HL-60 (cell line): ENCODE measurements at regions not wholly inside any gene's neighbourhood (a gene's known extent, or its start where the extent isn't known, plus 50 kb on each side); places are given as distances from the start of the nearest gene placed in this dataset.

Experiments used
- DNase-seq, 2 experiments: peaks; one replicate each; pipeline ENCODE4 v3.0.0-alpha.2; 2010 to 2020; ENCODE audit warnings: low read depth in 1 of 2, low spot score in 1 of 2
- H3K27ac ChIP-seq: fragments of 250-450 bp; sonication (Bioruptor Pico); replicated peaks from 2 replicates; pipeline ENCODE4 v1.5.1; 2020; ENCODE audit warnings: mild to moderate bottlenecking, moderate library complexity
- H3K27me3 ChIP-seq: fragments of 250-450 bp; sonication (Bioruptor Pico); 2 replicates; pipeline ENCODE4 v1.5.1; 2021; ENCODE audit warnings: mild to moderate bottlenecking, moderate library complexity; ENCODE audit not compliant: insufficient read depth, poor library complexity, severe bottlenecking
- H3K4me3 ChIP-seq: replicated peaks from 2 replicates; pipeline ENCODE4 v1.5.1; 2011; ENCODE audit warnings: mild to moderate bottlenecking, control low read depth, low read length; ENCODE audit not compliant: insufficient read depth
- GABPA ChIP-seq: IDR thresholded peaks from 2 replicates; pipeline ENCODE4 v1.6.1; 2012; ENCODE audit warnings: low read depth
- POLR2AphosphoS5 ChIP-seq: IDR thresholded peaks from 2 replicates; pipeline ENCODE4 v1.6.1; 2012; ENCODE audit warnings: low read depth
- SPI1 ChIP-seq: IDR thresholded peaks from 2 replicates; pipeline ENCODE4 v1.6.1; 2012; ENCODE audit warnings: low read depth, mild to moderate bottlenecking, borderline replicate concordance
- TF ChIP-seq, protein P1 (sequence below): IDR thresholded peaks from one replicate; pipeline ENCODE4 v1.5.1; 2011; ENCODE audit warnings: low read length, control low read depth, inconsistent platforms; ENCODE audit not compliant: insufficient read depth
- TF ChIP-seq, protein P2 (sequence below): IDR thresholded peaks from 2 replicates; pipeline ENCODE4 v1.6.1; 2012; ENCODE audit warnings: low read depth; ENCODE audit not compliant: insufficient replicate concordance

DNA sequence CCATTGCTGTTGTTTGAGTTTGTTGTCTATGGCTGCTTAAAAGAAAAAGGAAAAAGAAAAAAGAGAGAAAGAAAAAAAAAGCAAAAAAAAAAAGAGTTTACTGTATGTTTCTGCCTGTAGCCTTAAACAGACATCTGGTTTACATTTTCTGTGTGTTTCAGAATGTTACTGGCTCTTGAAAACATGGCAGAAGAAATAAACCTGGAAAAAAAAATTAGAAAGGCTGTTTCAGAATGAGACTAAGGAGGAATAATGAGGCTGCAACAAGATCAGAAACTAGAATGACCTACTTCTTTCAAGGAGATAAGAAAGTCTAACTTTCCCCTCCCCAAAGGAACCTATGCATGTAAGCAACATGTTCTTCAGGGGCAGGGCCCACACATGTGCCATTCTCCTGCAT lies 292.1 kb downstream of the DIPK2A start:
- Histone ChIP-seq H3K27me3 (no peaks in the 10 kb centered on the region), H3K27ac (no peak overlapping the region), H3K4me3 (no peak overlapping the region)
- no peak for TF ChIP-seq POLR2AphosphoS5
- TF ChIP-seq, protein P1, sequence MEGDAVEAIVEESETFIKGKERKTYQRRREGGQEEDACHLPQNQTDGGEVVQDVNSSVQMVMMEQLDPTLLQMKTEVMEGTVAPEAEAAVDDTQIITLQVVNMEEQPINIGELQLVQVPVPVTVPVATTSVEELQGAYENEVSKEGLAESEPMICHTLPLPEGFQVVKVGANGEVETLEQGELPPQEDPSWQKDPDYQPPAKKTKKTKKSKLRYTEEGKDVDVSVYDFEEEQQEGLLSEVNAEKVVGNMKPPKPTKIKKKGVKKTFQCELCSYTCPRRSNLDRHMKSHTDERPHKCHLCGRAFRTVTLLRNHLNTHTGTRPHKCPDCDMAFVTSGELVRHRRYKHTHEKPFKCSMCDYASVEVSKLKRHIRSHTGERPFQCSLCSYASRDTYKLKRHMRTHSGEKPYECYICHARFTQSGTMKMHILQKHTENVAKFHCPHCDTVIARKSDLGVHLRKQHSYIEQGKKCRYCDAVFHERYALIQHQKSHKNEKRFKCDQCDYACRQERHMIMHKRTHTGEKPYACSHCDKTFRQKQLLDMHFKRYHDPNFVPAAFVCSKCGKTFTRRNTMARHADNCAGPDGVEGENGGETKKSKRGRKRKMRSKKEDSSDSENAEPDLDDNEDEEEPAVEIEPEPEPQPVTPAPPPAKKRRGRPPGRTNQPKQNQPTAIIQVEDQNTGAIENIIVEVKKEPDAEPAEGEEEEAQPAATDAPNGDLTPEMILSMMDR = no peak
- TF ChIP-seq SPI1 = no peak
- TF ChIP-seq GABPA = no peak
- TF ChIP-seq, protein P2, sequence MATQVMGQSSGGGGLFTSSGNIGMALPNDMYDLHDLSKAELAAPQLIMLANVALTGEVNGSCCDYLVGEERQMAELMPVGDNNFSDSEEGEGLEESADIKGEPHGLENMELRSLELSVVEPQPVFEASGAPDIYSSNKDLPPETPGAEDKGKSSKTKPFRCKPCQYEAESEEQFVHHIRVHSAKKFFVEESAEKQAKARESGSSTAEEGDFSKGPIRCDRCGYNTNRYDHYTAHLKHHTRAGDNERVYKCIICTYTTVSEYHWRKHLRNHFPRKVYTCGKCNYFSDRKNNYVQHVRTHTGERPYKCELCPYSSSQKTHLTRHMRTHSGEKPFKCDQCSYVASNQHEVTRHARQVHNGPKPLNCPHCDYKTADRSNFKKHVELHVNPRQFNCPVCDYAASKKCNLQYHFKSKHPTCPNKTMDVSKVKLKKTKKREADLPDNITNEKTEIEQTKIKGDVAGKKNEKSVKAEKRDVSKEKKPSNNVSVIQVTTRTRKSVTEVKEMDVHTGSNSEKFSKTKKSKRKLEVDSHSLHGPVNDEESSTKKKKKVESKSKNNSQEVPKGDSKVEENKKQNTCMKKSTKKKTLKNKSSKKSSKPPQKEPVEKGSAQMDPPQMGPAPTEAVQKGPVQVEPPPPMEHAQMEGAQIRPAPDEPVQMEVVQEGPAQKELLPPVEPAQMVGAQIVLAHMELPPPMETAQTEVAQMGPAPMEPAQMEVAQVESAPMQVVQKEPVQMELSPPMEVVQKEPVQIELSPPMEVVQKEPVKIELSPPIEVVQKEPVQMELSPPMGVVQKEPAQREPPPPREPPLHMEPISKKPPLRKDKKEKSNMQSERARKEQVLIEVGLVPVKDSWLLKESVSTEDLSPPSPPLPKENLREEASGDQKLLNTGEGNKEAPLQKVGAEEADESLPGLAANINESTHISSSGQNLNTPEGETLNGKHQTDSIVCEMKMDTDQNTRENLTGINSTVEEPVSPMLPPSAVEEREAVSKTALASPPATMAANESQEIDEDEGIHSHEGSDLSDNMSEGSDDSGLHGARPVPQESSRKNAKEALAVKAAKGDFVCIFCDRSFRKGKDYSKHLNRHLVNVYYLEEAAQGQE = no peak
- DNase-seq = no peak

DNA sequence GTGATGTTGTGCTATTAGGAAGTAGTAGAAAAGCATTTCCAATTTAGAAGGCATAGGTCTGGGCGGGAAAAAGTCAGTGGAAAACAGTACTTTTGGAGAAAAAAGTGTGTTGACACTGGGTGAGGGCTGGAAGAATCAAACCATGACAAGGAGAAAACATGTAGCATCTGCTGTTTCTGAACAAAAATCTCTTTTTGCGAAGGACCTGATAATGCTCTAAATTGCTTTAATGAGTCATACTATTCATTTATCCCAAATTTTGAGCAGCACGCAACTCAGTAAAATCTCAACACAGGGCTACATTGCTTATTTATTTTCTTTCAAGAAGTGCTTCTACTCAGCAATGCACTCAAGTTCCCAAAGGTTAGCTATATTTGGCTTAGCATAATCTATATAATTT lies 292.7 kb downstream of the DIPK2A start:
- no peak overlapping the region for H3K4me3 ChIP-seq
- no peak for DNase-seq
- H3K27ac ChIP-seq = no peak overlapping the region
- no peaks in the 10 kb centered on the region for H3K27me3 ChIP-seq
- TF ChIP-seq POLR2AphosphoS5 = no peak
- TF ChIP-seq GABPA = no peak
- TF ChIP-seq SPI1 = no peak
- TF ChIP-seq, protein P1 = no peak
- TF ChIP-seq, protein P2 = no peak

DNA sequence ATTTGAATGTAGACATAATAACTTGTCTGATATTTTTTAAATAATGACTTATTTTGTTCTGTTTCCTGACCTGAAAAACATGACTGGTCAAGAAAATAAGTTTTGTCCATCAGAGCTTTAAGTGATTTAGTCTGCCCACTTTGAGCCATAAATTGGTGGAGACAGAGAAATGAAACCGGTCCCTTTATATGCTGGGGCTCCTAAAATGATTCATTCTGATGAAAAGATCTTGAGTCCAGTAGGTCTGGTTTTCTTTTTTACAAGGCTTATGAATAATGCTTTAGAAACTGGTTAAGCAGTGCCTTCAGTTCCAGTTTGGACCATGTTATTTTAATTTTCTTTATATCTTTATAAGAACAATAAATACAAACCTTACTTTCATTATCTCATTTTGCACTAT lies 293.2 kb downstream of the DIPK2A start:
- H3K27ac ChIP-seq = no peak overlapping the region
- no peaks in the 10 kb centered on the region for H3K27me3 ChIP-seq
- no peak overlapping the region for H3K4me3 ChIP-seq
- TF ChIP-seq, protein P2 = no peak
- no peak for DNase-seq

DNA sequence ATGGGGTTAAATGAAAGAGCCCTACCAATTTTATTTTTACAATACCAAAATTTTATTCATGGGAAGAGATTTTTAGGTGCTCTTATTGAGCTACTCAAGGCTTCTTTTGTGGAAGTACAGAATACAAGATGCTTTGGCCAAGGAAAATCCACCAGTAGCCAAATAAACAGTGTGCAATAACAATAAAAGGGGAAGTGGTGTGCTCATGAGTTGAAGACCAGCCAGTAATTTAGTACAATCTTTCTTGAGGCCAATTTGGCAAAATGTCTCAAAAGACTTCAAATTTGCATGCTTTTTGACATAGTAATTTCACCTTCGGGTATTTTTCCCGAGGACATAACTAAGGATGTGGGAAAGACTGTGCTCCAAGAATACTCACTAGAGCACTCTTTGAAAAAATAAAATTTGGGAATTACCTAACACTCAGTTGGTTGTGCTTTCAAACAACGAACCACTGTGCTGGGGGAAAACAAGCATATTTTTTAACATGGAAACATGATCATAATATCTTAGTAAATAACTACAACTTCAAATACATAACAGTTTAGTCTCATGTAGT lies 294.0 kb downstream of the DIPK2A start:
- no peak overlapping the region for H3K4me3 ChIP-seq
- TF ChIP-seq, protein P2 = no peak
- TF ChIP-seq GABPA (no peak), SPI1 (peak; percentile 95)
- TF ChIP-seq, protein P1 = no peak
- H3K27me3 ChIP-seq = no peaks in the 10 kb centered on the region
- DNase-seq = peak in 1 of 2 experiments; percentile 16
- H3K27ac ChIP-seq = no peak overlapping the region
